ENCODE measurements at regions not wholly inside any gene's neighbourhood (a gene's known extent, or its start where the extent isn't known, plus 50 kb on each side); places are given as distances from the start of the nearest gene placed in this dataset.
A peak's percentile ranks its signal among the peaks of the same experiment; 100 is the strongest.

- no peak for DNase-seq
Observed at GRCh38 chr14:76974365-76974764, 54.1 kb downstream of the IRF2BPL start.

DNA sequence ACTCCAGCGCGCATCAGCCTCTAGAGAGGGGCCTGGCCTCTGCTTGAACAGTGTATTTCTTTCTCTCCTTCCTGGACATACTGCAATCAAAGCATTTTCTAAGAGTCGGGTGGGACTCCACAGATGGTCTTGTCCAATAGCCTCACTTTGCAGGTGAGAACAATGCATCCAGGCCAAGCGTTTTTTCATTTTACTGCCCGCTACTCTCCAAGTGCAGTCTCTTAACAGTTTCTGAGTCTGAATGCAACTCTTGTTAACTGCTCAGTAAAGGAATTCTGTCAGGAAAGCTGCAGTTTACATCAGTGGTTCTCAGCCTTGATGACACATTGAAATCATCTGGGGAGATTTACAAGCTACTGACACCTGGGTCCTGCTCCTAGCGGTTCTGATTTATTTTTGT, 57.0 kb downstream of the IRF2BPL start:
- DNase-seq = no peak

- DNase-seq = no peak
Observed at GRCh38 chr14:76968621-76969063, 59.9 kb downstream of the IRF2BPL start.

DNA sequence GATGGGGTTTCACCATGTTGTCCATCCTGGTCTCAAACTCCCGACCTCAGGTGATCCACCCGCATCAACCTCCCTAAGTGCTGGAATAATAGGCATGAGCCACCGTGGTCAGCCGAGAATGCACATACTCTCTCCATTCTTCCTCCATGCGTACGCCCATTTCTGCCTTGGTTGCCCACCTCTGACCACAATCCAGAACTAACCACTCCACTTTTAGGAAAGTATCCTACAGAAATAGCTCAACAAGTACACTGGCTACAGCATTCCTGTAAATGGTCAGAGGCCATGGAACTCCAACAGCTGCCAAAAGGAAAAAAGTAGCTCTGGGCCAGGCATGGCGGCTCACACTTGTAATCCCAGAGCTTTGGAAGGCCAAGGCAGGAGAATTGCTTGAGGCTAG, 60.7 kb downstream of the IRF2BPL start:
- no peak for DNase-seq

DNA sequence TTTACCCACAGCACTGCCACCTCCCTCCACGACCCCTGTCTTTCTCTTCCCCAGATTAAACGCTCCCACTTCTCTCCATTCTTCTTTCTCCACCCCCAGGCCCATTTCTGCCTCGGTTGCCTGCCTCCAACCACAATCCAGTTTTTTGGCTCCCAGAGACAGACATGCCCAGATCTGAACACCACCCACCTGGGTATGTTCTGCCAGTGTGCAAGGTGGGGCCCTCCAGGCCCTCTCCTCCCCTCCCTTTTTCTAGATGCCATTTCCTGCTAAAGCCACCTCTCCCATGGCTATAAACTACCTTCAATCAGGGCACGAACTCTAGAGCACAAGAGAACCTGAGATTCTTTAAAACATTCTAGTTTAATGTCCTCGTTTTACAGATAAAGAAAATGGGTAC, 63.3 kb downstream of the IRF2BPL start:
- DNase-seq = no peak

- no peak for DNase-seq
Observed at GRCh38 chr14:76964695-76965094, 63.8 kb downstream of the IRF2BPL start.

DNA sequence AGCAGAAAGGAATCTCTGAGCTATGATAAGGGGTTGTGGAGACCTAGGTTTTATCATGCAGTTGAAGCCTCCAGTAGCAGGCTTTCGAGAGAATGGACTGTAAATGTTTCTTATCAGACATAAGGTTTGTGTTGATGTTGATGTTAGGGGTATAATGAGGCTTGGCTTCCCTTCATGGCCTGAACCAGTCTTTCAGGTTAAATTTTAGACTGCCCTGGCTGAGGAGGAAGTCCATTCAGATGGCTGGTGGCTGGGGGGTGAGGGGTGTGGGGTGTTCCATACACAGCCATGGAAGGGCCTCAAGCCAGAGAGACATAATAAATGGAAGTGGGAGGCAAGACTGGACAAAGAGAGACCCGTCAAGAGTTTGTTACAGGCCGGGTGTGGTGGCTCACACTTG, 65.1 kb downstream of the IRF2BPL start:
- no peak for DNase-seq

DNA sequence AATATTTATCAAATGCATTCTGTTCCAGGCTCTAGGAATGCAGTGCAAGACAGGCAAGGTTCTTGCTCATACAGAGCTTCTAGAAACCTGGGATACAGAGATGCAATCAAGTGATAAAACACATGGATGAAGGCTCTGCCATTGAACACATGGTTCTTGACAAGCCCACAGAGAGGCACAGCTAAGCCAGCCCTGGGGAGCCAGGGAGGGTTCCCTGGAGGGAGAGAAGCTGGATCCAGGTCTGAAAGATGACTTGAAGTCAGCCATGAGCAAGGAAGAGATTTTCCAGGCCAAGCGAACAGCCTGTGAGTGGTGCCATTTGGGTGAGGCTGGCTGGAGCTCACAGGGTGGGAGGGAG, 66.2 kb downstream of the IRF2BPL start:
- DNase-seq = no peak

- DNase-seq = peak; percentile 82 to 83
Observed at GRCh38 chr14:76961631-76962302, 66.7 kb downstream of the IRF2BPL start.

GRCh38 chr14:76958980-76959710, 69.4 kb downstream of the IRF2BPL start:
- no peak for DNase-seq

DNA sequence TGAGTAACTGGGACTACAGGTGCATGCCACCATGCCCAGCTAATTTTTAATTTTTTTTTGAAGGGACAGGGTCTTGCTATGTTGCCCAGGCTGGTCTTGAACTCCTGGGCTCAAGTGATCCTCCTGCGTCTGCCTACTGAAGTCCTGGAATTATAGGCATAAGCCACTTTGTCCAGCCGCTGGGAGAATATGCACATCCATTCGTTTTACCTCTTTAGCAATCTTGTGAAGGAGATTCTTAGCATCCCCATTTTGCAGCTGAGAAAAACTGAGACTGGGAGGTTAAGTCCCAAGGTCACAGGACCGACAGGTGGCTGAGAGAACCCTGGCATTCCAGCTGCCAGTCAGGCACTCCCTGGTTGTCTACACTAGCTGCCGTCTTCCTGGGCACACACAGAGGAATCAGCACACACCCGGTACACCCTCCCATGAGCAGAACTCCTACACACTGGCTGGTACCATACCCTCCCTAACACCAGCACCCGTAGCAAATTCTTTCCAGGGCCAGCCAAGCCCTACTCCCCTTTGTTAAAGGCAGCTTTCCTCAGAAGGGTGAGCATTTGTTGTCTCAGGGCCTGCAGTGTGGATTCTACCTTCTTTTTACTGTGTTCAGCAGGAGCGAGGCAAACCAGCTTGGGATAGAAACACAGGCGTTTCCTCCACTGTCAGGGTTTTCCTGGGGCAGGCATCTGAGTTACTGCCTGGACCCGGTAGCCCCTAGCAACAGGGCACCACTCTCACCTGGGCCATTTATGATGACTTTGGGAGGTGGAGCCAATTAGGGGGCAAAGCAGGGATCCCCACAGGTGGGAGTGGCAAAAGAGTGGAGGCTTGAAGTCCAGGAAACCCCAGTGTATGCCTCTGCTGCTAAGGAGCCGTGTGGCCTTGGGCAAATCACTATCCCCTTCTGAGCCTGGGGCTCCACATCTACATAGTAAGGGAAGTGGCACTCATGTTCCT, 70.2 kb downstream of the IRF2BPL start:
- DNase-seq = no peak

GRCh38 chr14:76957224-76957891, 71.2 kb downstream of the IRF2BPL start:
- DNase-seq = no peak

GRCh38 chr14:76956316-76957090, 72.0 kb downstream of the IRF2BPL start:
- DNase-seq = peak; percentile 92 to 94

- DNase-seq = no peak
Observed at GRCh38 chr14:76955575-76956315, 72.8 kb downstream of the IRF2BPL start.

DNA sequence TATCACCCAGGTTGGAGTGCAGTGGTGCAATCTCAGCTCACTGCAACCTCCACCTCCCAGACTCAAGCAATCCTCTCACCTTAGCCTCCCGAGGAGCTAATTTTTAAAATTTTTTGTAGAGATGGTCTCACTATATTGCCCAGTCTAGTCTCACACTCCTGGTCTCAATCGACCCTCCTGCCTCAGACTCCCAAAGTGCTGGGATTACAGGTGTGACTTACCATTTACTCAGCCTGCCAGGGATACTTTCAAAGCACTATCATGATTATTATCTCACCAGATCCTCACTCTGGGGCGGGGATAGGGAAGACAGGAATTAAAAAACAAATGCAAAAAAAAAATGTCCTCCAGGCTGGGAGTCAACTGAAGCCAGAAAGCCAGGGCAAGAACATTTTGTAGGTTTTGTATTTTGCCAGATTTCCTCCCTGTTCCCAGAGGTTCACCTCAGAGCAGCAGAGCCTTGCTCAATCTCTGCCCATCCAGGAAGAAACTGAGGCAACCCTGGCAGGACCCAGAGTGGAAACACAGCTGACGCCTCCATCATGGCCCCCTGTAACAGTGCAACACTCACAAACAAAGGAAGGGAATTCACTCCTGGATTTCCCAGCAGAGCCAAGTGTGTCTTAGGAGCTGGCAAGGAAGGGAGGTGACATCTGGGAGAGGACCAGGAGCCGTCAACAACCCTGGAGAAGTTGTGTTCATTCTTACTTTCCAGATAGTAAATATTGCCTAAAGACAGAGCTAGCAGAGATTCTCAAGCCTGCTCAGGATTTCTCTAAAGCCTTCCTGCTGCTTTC, 73.9 kb downstream of the IRF2BPL start:
- DNase-seq = no peak

DNA sequence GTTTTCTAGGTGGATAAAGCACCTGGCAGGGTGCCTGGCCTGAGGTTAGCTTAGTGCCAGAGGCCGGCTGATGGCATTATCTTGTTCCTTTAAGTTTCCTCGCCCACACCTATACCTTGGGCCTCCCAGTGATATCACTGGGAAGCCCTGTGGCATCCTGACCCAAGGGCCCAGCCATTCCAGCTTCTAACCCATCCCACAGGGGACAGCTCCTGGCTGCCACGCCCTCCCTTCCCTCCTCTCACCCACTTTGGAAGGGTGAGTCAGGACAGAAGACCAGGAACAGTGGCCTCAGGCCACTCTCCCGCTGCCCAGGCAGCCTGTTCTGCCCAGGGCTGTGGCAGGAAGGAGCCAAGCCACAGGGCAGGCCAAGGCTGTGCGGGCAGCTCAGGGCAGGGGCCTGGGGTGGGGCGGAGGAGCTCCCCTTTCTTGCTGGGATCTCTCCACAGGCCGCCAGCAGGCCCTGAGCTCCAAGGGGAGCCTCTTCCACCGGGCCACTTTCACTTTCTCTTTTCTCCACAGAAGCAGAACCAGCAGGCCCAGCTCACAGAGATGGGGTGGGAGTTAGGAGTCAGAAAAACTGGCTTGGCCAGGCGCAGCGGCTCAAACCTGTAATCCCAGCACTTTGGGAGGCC, 75.1 kb downstream of the IRF2BPL start:
- peak; percentile 74 to 78 for DNase-seq

DNA sequence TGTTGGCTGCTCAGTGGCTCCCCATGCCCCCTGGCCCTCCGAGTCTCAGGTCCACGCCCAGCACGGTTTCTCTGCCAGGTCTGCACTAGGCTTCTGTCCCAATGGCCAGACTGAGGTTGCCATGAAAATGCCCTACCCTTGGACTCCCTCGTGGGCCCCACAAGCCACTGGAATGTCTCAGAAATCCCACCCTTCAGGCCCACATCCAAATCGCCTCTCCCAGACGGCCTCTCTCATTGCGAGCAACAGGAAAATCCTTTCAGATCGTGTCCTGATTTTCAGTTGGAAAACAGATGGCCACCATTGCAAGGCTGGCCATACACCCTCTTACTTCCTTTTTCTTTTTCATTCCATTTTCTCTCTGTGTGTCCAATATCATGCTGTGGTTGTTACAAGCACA, 77.3 kb downstream of the IRF2BPL start:
- no peak for DNase-seq

DNA sequence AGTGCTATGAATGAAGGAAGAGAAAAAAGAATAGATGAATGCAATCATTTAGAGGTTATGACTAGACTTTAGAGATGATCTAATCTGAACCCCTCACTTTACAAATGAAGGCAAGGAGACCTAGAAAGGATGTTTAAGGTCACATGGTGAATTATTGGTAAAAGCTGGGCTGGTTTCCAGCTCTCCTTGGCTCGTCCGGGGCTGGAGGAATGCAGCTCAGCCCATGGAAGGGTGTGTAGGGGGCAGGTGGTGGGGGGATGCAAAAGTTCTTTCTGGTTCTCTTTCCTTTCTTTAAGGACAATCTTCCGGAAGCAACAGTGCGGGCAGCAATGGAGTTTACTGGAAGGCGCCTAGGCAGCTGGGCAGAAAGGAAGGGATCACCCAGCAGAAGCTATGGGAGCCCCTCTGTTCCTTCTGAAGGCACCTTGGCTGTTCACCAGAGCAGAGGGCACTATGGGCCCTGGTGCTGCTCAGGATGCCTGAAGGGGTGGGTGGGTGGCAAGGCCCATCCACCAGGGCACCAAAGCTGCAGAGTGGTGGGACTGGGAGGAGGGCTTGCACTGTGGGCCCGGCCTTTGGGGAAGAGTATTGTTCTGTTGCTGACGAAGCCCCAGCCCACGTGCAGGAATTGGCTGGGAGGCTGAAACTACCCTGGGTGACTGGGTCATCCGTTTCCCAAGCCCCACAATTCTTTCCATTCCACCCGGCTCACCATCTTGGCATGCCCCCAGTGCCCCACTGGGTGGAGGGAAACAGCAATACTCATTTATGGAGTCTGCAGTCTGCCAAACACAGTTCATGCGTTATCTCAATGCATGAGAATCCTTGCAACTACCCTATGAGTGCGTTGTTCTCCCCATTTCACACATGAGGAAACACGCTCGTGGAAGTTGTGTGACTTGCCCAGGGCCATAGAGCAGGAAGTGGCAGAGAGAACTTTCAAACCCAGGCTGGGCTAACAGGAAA, 78.2 kb downstream of the IRF2BPL start:
- no peak for DNase-seq

Data from right lung (tissue), 2 donors.